GM20000 (cell line): ENCODE measurements at regions not wholly inside any gene's neighbourhood (a gene's known extent, or its start where the extent isn't known, plus 50 kb on each side); places are given as distances from the start of the nearest gene placed in this dataset.

ENCODE experiments used
- DNase-seq: peaks from one replicate; pipeline ENCODE4 v3.0.0; 2012; ENCODE audit warnings: low spot score
- TF ChIP-seq, protein P1 (sequence below): IDR thresholded peaks from 2 replicates; pipeline ENCODE4 v1.5.1; 2012; ENCODE audit warnings: mild to moderate bottlenecking, control low read depth; ENCODE audit errors: extremely low read depth, missing control alignments

GRCh38 chr5:82766206-82766605 lies 311.0 kb downstream of the TMEM167A start:
- no peak for DNase-seq
- TF ChIP-seq, protein P1, sequence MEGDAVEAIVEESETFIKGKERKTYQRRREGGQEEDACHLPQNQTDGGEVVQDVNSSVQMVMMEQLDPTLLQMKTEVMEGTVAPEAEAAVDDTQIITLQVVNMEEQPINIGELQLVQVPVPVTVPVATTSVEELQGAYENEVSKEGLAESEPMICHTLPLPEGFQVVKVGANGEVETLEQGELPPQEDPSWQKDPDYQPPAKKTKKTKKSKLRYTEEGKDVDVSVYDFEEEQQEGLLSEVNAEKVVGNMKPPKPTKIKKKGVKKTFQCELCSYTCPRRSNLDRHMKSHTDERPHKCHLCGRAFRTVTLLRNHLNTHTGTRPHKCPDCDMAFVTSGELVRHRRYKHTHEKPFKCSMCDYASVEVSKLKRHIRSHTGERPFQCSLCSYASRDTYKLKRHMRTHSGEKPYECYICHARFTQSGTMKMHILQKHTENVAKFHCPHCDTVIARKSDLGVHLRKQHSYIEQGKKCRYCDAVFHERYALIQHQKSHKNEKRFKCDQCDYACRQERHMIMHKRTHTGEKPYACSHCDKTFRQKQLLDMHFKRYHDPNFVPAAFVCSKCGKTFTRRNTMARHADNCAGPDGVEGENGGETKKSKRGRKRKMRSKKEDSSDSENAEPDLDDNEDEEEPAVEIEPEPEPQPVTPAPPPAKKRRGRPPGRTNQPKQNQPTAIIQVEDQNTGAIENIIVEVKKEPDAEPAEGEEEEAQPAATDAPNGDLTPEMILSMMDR = no peak

DNA sequence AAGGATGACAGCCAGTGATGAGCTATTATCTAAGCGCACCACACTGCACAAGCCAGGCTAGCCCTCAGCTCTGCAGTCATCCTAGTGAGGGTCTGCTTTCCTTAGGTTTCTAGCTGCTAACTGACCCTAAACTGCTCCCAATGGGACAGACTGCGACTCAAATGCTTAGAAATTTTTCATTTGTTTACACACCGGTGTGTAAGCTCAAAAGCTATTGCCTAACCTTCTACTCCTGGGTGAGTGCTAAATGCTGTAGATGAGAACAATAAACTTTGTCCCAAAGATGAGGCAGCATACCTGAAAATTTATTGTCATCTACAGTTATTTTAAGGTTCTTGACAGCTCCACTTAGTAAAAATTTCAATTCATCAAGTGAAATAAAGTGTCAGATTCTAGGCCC lies 311.4 kb downstream of the TMEM167A start:
- no peak for DNase-seq
- TF ChIP-seq, protein P1 = no peak

GRCh38 chr5:82760856-82761255 lies 316.3 kb downstream of the TMEM167A start:
- no peak for DNase-seq
- TF ChIP-seq, protein P1 = no peak

GRCh38 chr5:82758881-82759280 lies 318.3 kb downstream of the TMEM167A start:
- no peak for DNase-seq
- TF ChIP-seq, protein P1 = no peak

DNA sequence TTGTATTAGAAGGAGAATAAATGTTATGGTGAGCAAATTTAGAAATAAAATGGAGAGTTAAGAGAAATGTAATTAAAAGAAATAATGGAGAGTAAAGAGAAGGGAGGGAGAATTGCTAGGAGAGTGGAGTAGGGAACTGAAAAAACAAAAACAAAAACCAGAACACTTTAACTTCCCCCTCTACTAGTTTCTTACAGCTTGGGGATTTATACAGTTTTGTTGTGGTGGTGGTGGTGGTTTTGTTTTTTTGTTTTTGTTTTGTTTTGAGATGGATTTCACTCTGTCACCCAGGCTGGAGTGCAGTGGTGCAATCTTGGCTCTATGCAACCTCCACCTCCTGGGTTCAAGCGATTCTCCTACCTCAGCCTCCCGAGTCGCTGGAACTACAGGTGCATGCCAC lies 322.4 kb downstream of the TMEM167A start:
- peak; percentile 21 for DNase-seq
- TF ChIP-seq, protein P1 = no peak

DNA sequence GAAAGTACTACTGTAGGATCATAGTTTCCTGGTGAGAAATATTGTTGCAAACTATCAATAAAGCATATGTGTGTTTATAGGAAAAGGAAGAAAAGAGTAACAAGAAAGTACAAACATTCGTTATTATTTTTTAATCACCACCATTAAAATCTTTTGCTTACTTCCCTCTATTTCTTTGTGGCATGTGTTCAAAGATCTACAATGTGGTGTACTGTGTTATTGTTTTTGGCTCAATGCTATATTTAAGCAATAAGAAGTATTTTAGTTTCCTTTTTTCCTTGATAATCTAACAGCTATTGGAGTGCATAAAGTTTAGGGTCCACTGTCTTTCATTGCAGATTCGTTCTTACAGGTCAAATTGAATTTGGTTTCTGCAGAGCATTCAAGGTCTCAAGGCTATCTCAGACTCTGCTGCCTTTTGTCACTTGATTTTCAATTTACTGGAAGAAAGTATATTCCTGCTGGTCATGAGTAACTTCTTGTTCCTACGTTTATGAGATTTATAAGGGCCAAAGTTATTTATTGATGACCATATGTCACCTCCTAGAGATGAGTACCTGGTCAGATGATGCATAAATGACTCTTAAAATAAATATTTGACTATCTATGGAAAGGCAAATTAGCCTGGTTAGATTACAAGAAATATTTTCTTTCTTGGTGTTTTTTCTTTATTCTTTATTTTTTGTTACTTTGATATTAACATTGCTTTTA lies 323.0 kb downstream of the TMEM167A start:
- TF ChIP-seq, protein P1 = no peak
- DNase-seq = no peak

DNA sequence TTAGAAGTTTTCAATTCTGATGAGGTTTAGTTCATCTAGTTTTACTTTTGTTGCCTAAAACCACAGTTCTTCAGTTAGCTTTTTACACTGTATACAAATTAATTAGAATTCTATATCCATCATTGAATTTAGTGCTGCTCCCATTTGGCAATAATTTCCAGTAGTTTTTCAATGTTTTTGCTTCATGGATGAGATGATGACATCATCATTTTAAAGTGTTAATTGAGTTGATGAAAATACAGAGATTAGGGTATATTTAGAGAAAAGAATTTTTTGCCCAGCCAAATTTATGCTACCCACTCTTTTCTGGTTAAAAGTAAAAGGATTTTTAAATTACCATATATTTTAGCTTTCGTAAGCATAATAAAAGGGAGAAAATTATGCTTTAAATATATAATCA lies 323.8 kb downstream of the TMEM167A start:
- DNase-seq = no peak
- TF ChIP-seq, protein P1 = no peak
